HEK293 (cell line): ENCODE measurements at regions not wholly inside any gene's neighbourhood (a gene's known extent, or its start where the extent isn't known, plus 50 kb on each side); places are given as distances from the start of the nearest gene placed in this dataset.

Experiments
- RBAK ChIP-seq: fragments of 450-650 bp; formaldehyde crosslinking; IDR thresholded peaks from 2 replicates; pipeline ENCODE4 v1.5.1; 2016; ENCODE audit warnings: missing biosample characterization, missing genetic modification characterization
- ZNF707 ChIP-seq: fragments of 450-650 bp; formaldehyde crosslinking; IDR thresholded peaks from 2 replicates; pipeline ENCODE4 v1.5.1; 2016; ENCODE audit warnings: missing biosample characterization, missing genetic modification characterization
- ZNF768 ChIP-seq: fragments of 450-650 bp; formaldehyde crosslinking; IDR thresholded peaks from 2 replicates; pipeline ENCODE4 v1.5.1; 2018; ENCODE audit warnings: missing biosample characterization, mild to moderate bottlenecking, missing genetic modification characterization

- TF ChIP-seq ZNF707 (tag by site-specific recombination): no peak
- no peak for TF ChIP-seq RBAK
- no peak for TF ChIP-seq ZNF768
These were observed 1117.3 kb downstream of the SORCS3 start for GRCh38 chr10:105758209-105758998.
